SW 1271 (cell line): ENCODE measurements at regions not wholly inside any gene's neighbourhood (a gene's known extent, or its start where the extent isn't known, plus 50 kb on each side); places are given as distances from the start of the nearest gene placed in this dataset.
"Not testable (repeated sequence)": the region's sequence is repeated elsewhere in the genome, so short reads cannot be mapped to it uniquely, and the experiment has no call there.

Experiments
- DNase-seq, 2 experiments: peaks; one replicate each; lab custom pipeline; 2025; lab: John Stamatoyannopoulos, UW

DNA sequence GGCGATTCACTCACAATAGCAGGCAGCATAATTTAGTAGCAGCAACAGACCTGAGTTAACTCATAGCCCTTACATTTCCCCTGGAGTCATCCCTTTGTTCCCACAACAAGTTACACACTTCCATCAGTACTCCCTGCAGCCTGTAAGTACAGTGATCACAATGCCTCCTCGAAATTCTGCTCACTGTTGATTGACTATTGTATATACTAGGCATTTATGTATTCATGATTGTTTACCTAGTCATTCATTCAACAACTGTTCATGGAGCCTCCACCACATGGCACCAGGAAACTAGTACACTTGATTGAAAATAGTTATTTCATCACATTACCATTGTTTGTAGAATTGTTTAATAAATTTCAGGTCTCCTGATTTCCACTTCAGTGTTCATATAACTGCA lies 71.4 kb upstream of the P3H2 start:
- DNase-seq = no peak

DNA sequence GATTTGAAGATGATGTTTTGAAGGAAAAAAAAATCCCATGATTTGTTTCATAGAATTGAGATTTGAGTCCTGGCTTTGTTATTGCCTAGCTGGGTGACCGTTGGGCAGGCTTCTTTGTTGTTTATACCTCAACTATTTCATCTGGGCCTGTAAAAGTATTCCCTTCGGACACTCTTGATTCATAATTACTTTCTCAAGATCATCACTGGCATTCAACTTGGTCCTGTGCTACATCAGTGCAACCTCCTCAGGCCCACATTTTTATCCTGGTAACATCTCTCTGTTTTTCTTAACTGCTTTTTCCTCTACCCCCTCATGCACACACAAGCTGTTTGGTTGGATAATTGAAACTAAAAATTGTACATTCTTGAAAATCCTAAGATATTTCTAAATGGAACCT lies 67.5 kb upstream of the P3H2 start:
- DNase-seq = no peak

DNA sequence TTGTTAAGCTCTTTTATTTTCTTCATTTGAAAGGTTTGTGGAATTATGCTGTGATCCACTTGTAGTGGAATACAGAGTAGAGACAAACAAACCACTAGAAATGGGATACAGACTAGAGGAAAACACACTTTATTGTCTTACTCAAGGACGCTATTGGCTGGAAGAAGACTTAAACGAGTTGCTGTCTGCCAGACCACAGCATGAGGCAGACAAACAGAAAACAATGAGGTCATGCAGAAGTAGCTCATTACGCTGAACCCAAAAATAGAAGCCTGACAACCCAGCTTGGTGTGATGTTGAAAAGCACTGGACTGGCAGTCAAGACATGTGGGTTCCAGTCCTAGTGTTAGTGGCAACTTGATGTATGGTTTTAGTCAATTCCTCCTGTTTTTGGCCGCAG lies 62.4 kb upstream of the P3H2 start:
- no peak for DNase-seq

DNA sequence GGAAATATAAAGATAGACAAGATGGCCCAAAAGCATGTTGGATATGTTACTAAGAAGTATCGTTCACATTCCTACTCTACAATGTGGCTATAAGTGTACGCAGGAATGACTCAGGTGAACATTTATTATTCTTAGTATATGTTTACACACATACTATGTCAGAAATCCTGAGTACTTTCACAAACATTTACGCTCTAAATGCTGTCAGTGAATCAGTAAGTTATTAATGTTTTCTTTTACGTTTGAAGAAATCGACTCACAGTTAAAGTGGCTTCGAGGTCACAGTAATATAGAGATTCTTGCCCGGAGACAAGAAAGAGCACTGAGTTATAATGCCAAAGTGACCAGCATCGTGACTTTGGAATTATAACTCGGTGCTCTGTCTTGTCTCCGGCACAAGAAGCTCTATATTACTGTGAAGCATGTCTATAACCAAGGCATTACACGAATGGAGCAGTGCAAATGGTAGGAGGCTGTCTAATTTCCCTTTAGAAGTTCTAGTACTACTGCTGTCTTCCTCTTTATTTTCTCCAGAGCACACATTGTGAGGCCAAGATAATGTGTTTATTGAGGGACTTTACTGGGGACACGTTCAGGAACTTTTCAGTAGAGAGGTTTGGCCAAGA lies 61.8 kb upstream of the P3H2 start:
- DNase-seq = no peak

DNA sequence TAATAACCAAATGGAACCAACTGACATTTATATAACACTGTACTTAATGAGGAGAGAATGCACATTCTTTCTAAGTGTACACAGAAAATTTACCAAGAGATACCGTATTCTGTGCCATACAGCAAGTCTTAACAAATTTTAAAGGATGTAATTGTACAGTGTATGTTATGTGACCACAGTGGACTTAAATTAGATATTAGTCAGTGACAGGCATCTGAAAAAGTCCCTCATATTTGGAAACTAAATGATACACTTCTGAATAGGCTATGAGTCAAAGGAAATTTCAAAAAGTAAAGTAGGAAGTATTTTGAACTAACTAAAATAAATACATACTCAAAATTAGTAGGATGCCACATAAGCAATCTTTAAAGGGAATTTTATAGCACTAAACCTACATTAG lies 59.6 kb upstream of the P3H2 start:
- DNase-seq = no peak

DNA sequence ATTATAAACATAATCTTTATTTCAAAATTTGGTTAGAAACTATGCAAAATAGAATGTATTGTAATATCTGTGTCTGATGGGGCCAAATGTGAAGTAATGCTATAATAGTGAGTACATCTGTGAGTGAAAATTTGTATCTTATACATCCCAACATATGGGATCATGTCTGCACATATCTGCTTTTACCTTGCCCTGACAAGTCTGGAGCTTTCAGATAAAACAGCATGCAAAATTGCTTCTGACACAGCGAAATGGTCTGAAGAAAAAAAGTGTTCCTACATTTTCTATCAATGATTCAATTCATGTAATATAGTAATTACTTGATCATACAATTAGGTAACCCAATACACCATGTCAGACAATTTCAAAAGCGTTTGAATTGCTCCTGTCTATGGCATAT lies 58.1 kb upstream of the P3H2 start:
- no peak for DNase-seq

DNA sequence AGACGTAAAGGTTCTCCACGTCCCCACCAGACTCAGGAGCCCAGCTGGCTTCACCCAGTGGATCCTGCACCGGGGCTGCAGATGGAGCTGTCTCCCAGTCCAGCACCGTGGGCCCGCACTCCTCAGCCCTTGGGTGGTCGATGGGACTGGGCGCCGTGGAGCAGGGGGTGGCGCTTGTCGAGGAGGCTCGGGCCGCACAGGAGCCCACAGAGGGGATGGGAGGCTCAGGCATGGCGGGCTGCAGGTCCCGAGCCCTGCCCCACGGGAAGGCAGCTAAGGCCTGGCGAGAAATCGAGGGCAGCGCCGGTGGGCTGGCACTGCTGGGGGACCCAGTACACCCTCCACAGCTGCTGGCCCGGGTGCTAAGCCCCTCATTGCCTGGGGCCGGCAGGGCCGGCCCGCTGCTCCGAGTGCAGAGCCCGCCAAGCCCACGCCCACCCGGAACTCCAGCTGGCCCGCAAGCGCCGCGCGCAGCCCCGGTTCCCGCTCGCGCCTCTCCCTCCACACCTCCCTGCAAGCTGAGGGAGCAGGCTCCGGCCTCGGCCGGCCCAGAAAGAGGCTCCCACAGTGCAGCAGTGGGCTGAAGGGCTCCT lies 56.3 kb upstream of the P3H2 start:
- DNase-seq = not testable (repeated sequence)

DNA sequence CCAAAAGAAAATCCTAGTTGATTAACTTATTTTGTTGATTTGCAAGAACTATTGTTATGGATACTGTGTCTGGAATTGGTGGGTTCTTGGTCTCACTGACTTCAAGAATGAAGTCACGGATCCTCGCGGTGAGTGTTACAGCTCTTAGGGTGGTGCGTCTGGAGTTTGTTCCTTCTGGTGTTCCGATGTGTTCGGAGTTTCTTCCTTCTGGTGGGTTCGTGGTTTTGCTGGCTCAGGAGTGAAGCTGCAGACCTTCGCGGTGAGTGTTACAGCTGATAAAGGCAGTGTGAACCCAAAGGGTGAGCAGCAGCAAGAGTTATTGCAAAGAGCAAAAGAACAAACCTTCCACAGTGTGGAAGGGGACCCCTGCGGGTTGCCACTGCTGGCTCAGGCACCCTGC lies 55.4 kb upstream of the P3H2 start:
- DNase-seq = not testable (repeated sequence)

DNA sequence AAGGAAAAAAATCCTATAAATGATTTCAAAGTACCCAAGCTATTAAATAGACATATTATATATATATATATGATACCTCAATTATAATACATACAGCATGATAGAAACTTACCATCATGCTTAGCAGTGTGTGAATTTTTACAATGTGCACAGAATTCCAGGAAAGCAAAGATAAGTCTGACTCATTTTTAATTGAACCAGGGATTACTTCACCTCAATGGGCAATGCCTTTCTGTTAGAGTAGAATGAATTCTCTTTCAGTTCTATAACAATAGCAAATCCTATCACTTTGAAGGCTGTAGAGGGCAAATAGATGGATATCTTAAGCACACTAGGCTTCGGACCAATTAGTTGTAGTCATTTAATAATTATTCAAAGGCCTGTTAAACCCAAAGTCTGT lies 54.8 kb upstream of the P3H2 start:
- no peak for DNase-seq

DNA sequence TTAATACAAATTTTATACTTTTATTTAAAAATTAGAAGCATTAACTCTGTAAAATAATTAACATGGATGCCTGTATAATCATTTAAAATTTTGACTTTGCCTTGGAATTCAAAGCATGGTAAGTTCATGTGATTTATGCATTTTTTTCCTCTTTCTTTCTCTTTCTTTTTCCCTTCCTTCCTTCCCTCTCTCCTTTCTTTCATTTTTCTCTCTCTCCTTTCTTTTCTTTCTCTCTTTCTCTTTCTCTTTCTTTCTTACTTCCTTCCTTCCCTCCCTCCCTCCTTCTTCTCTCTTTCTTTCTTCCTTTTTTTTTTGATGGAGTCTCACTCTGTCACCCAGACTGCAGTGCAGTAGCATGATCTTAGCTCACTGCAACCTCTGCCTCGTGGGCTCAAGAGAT lies 53.8 kb upstream of the P3H2 start:
- DNase-seq = no peak

DNA sequence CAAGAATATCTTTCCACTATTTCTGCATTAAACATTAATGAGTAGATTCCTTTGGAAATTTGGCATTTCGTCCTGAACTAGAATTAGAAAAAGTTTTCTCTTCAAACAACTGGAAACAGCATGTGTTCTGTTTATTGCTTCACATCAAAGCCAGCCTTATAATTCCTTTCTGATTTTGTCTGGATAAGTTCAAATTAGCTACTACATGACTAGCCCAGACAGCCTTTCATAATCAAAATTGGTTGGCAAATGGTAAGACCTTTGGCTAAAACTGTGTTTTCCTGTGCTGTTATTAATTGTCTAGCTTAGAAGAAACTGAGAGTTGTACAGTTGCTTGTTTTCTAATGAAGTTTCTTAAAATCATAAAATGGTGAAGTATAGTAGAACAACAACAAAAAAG lies 52.7 kb upstream of the P3H2 start:
- no peak for DNase-seq

DNA sequence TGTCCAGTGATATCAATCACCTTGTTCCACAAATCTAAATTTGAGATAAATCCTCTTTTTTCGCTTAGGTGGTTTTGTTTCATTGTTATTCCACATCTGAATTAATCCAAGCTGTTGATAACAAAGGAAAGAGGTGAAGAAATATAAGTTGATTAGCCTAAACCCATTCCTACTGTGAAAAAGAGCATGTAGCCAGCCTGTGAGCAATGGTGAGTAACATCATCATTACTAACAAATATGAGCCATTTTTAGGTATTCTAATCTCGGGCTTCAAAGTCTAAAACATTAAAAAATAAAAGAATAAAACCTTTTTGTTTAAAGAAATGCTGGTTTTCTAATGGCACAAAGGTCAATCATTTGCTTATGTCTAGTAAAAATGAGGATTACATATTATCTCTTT lies 52.1 kb upstream of the P3H2 start:
- no peak for DNase-seq
